GM18858 (cell line): ENCODE measurements at regions not wholly inside any gene's neighbourhood (a gene's known extent, or its start where the extent isn't known, plus 50 kb on each side); places are given as distances from the start of the nearest gene placed in this dataset.
"Not testable (repeated sequence)": the region's sequence is repeated elsewhere in the genome, so short reads cannot be mapped to it uniquely, and the experiment has no call there.

ENCODE experiments used
- ATAC-seq: cut with Tn5 transposase; IDR thresholded peaks from one replicate; pipeline ENCODE4 v1.9.1; 2021; ENCODE audit not compliant: unreplicated experiment

DNA sequence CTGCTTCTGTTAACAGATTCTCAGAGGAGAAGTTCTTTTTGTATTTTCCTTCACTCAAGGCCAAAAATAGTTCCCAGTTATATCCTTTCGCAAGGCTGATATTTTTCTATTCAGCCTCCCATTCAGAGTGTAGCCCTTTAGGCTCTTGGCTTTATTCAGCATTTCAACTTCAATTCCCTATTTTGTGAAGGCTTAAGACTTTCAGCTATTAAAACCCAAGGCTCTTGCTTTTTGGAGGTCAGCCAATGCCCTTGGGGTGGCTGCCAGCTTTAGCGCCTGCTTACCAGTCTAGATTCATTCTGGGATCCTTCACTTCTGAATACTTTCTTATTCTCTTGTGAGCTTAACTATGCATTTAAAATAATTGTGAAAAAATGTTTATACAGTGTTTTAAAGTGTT lies 57.3 kb upstream of the ADGRA3 start:
- no peak for ATAC-seq

DNA sequence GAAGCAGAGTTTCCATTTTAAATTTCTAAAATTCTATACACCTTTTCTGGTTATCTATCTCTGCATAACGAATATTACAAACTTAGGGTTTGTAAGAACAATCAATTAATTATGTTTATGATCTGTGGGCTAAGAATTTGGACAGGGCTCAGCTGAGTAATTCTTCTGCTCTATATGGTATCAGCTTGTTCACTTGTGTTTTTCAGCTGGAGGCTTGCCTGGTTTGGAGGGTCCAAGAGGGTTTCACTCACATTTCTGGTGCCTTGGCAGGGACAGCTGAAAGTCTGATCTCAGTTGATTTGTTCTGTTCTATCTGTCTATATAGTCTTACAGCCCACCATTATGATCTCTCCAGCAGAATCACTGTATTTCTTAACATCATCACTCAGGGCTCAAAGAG lies 57.8 kb upstream of the ADGRA3 start:
- ATAC-seq, result no peak

DNA sequence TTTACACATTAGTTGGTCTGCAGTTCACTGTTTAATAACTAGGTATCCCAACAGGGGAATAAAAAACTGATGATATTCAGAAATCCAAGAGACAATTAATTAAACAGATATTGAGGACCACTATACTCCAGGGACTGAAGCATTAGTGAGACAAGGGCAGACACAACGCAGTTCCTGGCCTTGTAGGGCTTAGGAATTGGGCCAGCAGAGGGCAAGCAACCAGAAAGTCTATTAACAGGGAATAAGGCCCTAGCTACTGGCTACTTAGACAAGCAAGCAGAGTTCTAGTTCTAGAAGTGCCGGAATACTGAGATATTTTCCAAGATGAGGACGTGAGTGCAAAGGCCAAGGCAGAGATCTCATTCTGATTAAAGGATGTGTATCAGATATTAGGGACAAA lies 58.6 kb upstream of the ADGRA3 start:
- ATAC-seq, result no peak

DNA sequence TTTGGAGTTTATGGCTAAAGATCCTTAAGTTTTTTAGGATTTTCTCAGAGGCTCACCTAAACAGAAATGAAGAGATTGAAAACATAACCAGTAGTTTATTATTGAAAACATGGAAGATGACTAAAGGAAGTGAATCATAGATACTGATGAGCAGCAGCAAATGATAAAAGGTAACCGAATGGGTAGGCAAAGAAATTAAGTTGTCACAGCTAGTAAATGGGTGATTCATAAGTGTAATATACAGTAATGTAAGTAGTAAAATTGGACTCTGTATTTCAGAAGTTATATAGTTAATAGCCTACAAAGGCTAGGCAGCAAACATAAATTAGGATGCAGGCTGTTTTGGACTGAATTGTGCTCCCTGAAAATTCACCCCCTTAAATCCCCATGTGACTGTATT lies 59.0 kb upstream of the ADGRA3 start:
- no peak for ATAC-seq

DNA sequence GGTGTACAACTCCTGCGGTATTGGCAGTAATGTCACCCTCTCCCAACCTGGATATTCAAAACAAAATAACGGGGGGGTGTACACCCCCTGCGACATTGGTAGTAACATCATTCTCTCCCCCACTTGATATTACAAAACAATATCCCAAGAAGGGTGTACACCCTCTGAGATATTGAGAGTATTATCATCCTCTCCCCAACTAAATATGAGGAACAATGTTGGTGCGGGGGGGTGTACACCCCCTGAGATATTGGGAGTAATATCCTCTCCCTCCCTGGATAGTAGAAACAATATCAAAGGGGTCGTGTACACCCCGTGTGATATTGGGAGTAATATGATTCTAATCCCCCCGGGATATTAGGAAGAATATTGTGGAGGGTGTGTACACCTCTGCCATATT lies 71.4 kb upstream of the ADGRA3 start:
- no peak for ATAC-seq

DNA sequence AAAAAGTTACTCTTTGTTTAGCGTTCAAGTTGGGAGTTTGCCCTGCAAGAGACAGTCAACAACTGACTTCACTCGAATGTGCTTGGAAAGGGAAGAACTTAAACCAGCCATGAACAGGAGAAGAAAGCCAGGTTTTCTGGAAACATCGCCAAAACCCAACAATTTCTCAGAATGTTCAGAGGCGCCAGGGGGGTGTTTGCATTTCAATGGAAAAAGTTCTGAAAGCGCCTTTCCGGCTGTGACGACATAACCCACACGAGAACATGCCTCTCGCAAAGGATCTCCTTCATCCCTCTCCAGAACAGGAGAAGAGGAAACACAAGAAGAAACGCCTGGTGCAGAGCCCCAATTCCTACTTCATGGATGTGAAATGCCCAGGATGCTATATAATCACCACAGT lies 78.1 kb upstream of the ADGRA3 start:
- ATAC-seq, result no peak

DNA sequence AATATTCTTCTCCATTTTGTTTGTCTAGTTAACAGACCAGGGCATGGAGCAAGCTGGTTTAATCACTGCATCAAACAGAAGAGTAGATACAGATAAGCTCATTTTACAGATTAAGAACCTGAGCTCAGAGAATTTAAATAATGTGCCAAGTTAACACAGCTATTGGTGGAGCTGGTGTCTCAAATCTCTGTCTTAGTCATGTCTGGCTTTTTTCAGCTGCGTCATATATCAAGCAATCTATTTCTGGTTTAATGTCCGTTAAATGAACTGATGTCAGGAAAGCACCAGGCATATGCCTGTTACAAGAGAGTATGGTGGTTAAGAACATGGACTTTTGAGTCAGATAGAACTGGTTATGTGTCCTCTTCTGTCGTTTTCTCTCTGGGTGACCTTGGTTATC lies 79.8 kb upstream of the ADGRA3 start:
- peak; percentile 53 for ATAC-seq

DNA sequence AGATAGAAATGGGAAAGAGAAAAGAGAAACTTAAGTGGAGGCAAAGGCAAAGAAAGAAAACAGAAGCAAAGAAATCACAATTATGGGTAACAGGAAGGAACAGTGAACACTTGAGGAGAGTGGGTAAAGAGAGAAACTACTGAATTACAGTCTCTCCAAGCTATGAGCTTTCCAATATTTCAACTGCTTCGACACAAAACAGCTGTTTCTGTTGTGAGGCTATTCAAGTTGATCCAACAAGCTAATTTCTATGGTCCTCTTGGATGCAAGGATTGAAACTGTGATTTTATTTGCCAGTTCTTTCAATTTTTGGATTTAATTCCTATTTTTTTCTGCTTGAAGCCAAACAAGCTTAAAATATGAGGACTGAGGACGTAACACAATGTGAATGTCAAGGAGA lies 80.5 kb upstream of the ADGRA3 start:
- no peak for ATAC-seq

DNA sequence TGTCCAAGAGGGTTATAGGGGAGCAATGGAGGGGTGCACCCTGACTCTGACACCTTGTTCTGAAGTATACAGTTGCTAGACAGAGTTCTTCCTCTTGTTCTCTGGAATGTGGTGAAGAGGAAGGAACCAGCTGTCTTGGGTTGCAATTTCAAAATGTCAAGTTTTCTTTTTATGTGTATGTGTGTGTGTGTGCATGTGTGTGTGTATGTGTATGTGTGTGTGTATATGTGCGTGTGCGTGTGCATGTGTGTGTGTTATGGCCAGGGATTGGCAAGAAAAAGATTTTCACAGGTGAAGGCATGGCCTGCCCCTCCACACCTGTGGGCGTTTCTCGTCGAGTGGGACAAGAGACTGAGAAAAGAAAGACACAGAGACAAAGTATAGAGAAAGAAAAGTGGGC lies 81.6 kb upstream of the ADGRA3 start:
- no peak for ATAC-seq

DNA sequence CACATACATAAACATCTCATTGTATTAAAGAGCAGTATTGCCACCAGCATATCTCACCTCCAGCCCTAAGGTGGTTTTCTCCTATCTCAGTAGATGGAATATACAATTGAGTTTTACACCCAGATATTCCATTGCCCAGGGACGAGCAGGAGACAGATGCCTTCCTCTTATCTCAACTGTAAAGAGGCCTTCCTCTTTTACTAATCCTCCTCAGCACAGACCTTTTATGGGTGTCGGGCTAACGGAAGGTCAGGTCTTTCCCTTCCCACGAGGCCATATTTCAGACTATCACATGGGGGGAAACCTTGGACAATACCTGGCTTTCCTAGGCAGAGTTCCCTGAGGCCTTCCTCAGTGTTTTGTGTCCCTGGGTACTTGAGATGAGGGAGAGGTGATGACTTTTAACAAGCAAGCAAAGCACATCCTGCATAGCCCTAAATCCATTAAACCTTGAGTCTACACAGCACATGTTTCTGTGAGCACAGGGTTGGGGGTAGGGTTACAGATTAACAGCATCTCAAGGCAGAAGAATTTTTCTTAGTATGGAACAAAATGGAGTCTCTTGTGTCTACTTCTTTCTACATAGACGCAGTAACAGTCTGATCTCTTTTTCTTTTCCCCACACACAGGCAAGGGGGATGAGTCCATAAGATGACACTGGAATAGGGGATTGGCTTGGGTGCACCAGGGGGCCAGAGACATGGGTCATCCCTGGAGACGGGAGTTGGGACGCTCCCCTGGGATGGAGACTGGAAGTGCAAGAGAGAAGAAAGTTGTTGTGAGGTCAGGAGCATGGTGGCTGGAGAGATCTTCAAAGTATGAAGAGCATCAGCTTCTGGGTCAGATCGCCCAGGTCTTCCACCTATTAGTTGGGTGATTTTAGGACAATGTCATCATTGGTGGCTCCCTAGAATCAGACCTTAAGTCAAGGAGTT lies 82.5 kb upstream of the ADGRA3 start:
- not testable (repeated sequence) for ATAC-seq

DNA sequence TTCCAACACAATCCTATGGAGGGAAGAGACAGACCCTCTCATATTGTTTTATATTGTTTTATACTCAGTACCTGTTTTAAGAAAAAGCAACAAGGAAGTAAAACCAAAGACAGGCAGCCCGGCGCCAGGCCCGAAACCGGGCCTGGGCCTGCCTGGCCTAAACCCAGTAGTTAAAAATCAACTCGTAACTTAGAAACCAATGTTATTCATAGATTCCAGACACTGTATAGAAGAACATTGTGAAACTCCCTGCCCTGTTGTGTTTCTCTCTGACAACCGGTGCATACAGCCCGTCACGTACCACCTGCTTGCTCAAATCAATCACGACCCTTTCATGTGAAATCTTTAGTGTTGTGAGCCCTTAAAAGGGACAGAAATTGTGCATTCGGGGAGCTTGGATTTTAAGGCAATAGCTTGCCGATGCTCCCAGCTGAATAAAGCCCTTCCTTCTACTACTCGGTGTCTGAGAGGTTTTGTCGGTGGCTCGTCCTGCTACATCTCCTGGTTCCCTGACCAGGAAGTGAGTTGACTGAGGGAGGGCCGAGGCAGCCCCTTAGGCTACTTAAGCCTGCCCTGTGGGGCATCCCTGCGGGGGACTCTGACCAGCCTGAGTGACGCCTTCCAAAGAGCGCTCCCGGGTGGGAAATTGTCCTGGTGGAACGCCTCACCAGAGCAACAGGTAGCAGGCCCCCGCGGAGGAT lies 83.5 kb upstream of the ADGRA3 start:
- ATAC-seq, result not testable (repeated sequence)

DNA sequence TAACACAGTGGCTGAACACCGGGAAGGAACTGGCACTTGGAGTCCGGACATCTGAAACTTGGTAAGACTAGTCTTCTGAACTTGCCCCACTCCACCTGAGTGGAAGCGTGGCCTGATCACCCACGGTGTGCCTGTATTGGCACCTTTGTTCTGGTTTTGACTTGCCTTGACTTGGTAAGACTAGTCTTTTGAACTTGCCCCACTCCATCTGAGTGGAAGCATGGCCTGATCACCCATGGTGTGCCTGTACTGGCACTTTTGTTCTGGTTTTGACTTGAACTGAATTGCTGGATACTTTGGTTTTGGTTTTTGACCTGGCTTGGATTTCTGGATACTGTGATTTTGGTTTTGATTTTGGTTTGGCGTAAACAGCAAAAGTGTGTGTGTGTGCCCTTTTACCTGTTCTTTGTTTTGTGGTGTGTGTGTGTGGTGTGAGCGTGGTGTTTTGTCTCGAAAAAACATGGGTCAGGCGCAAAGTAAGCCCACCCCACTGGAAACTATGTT lies 84.1 kb upstream of the ADGRA3 start:
- ATAC-seq, result not testable (repeated sequence)

DNA sequence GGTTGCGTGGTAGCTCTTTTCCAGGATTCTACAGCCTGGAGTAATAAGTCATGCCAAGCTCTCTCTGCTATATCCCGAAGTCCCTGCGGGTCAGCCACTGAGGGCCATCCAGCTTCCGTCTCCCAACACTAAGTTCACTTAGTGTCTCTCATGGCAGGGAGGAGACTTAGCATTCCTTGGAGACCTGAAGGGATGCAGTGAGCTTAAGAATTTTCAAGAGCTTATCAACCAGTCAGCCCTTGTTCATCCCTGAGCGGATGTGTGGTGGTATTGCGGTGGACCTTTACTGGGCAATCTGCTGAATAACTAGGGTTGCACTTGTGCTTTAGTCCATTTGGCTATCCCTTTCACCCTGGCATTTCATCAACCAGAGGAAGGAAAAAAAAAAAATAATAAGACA lies 85.8 kb upstream of the ADGRA3 start:
- not testable (repeated sequence) for ATAC-seq

DNA sequence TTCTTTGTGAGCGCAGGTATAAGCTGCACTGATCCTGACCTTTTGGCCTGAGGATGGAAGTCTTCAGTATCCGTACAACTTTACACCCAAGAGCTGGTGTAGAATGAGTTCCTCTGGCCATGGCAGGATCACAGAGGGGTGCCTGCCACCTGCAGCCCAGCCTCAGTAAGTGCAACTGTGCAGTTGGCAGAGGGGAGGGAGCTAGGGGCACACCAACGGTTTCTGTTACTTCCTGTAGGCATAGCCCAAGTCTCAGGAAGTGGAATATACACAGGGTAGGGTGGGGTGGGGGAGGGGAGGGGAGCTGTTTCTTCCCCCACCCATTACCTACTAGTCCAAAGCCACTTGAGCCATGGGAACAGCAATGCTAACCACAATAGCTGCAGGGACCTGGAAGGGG lies 85.4 kb upstream of the GBA3 start:
- ATAC-seq, result peak; percentile 63

DNA sequence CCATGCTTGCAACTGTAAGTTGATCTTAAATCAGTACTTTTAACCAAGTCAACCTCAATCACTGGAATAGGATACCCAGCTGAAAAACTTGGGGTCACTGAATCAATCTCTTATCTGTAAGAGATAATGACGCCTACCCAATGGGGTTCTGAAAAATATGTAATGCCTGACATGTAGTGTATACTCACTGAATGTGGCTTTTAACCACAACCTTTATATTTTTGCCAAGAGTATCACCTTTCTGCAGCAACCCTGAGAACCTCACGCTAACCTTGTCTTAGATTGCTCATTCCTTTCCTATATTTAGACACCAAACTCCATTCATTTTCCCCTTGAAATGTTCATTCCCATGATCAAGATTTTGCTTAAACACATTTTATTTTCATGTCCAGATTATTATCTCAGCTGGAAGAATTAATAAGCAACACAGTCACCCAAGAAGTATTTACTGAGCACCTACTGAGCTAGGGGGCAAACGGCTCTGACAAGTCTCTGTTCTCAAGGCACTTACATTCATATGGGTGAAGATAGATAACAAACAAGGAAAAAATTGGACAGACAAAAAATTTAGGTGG lies 82.7 kb upstream of the GBA3 start:
- ATAC-seq, result not testable (repeated sequence)

DNA sequence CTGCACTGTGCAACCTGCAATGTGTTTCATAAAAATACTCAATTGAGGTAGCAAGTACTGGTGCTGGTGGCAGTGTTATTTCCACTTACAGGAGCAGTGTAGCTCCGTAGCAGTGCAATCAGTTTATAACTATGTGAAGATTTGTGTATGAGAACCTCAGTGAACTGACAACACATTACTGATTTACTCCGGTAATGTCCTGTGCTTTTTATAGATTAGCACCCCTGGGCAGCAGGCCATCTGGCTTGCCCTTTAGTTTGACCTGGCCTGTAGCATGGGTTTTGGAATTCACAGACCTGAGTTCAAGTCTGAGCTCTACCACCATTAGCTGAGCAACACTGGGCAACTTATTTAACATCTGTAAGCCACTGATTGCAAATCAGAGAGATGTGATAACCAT lies 78.6 kb upstream of the GBA3 start:
- no peak for ATAC-seq

DNA sequence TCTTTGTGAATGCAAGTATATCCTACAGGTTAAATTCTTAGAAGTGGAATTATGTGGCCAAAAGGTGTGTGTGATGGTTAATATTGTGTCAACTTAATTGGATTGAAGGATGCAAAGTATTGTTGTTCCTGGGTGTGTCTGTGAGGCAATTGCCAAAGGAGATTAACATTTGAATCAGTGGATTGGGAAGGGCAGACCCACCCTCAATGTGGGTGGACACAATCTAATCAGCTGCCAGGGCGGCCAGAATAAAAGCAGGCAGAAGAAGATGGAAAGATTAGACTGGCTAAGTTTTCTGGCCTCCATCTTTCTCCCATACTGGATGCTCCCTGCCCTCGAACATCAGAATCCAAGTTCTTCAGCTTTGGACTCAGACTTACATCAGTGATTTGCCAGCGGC lies 76.2 kb upstream of the GBA3 start:
- no peak for ATAC-seq

DNA sequence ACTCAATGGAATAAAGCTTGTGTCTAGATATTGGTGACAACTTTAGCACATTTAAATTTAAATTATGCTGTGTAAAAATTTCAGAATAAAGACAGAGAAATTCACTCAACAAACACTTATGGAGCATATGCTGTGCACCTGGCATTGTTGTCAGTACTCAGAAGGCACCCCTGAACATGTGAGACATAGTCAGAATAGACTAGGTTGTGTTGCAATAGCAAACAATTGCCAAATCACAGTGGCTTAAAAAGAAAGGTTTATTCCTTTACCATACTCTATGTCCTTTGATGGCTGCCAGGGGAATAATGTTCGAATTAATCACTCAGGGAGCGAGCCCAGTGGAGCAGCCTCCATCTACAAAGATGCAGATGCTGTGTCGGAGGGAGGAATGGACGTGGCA lies 72.6 kb upstream of the GBA3 start:
- ATAC-seq, result not testable (repeated sequence)

DNA sequence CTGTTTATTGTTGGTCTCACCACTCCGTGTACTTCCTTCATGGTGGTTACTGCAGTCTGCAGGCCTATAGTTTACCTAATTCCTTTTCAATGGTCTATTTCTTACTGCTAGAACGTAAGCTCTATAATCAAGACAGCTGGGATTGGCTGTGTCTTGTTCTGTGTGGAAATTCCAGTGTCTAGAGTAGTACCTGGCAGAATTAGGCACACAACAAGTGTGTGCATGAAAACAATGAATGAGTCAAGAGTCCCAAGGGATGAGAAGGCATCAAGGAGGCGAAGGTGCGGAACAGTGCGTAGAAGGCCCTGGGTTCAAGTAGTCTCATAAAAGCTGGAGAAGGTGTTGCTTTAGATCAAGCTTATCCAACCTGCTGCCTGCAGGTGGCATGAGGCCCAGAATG lies 70.8 kb upstream of the GBA3 start:
- ATAC-seq, result not testable (repeated sequence)

DNA sequence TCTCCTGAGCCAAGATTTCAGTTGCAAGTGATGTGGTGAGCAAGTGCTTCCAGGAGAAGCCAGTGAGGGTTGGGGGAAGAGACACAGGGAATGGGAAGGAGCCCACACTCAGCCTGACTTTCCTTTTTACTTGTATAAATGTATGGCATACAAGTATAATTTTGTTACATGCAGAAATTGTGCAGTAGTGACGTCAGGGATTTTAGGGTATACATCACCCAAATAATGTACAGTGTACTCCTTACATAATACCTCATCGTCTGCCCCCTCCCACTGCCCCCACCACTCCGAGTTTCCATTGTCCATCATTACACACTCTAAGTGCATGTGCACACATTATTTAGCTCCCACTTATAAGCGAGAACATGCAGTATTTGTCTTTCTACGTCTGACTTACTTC lies 68.7 kb upstream of the GBA3 start:
- not testable (repeated sequence) for ATAC-seq

DNA sequence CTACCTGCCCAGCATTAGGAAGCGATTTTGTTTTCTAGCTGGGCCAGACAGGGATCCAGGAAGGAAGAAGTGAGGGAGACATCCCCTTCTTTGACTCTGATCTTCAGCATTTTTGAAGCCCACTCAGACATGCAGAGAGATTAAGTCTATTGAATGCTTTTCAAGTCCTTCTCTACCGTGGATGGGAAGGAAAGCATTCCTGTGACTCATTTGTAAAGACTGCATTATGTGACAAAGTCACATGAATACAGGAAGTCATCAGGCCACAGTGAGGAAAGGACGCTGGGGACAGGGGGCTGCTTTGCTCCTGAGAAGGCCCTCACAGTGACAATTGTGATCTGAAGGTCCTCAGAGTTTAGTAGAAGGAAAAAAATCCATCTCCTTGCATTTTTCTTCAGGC lies 67.4 kb upstream of the GBA3 start:
- ATAC-seq, result no peak

DNA sequence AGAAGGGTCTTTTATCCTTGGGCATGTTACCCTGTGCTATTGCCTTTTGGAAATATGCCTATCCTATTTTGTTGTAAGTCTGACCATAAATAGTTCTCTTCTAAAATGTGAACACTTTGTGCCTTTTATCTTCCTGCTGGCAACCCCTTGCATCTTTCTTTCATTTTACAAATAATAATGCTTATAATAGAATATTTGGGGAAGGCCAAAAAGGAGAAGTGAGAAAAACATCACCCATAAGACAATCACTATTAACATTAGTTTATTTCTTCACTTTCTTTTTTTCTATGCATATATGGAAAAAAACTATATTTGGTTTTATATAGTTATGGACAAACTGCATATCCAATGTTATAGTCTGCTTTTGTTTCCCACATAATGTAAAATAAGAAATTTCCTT lies 64.9 kb upstream of the GBA3 start:
- ATAC-seq, result not testable (repeated sequence)
